Uterus (tissue), 3 donors: ENCODE measurements at regions not wholly inside any gene's neighbourhood (a gene's known extent, or its start where the extent isn't known, plus 50 kb on each side); places are given as distances from the start of the nearest gene placed in this dataset.

Experiments used
- DNase-seq, 2 donors: peaks; one replicate each; pipeline ENCODE4 v3.0.0-alpha.2; 2019 to 2020
- H3K27ac ChIP-seq, 2 donors: fragments of 200-600 bp; sonication (generic); 1 replicate in 1 of 2; 2 replicates in 1 of 2; pipeline ENCODE4 v1.5.1; 2016 to 2018
- H3K27me3 ChIP-seq, 2 donors: fragments of 200-600 bp; sonication (generic); one replicate each; pipeline ENCODE4 v1.5.1; 2018 to 2019; ENCODE audit warnings: control low read depth in 1 of 2
- H3K36me3 ChIP-seq, 2 donors: fragments of 200-600 bp; sonication (generic); one replicate each; pipeline ENCODE4 v1.5.1; 2019; ENCODE audit warnings: control low read depth in 1 of 2
- H3K4me1 ChIP-seq, 2 donors: fragments of 200-600 bp; sonication (generic); one replicate each; pipeline ENCODE4 v1.5.1; 2018 to 2019; ENCODE audit warnings: control low read depth in 1 of 2
- H3K4me3 ChIP-seq, 2 donors: fragments of 200-600 bp; sonication (generic); 1 replicate in 1 of 2; 2 replicates in 1 of 2; pipeline ENCODE4 v1.5.1; 2018 to 2019; ENCODE audit warnings: mild to moderate bottlenecking in 1 of 2
- H3K9me3 ChIP-seq, 2 donors: fragments of 200-600 bp; sonication (generic); one replicate each; pipeline ENCODE4 v1.5.1; 2019; ENCODE audit warnings: control low read depth in 1 of 2
- CTCF ChIP-seq, 4 experiments: fragments of 200-600 bp in 2 of 4; fragments of 450-650 bp in 2 of 4; sonication (generic) in 2 of 4; IDR thresholded peaks; one replicate each; pipeline ENCODE4 v1.5.1; 2016 to 2019; ENCODE audit warnings: antibody characterized with exemption in 4 of 4, mild to moderate bottlenecking in 2 of 4, moderate library complexity in 1 of 4
- POLR2A ChIP-seq, 2 donors: fragments of 450-650 bp; IDR thresholded peaks; one replicate each; pipeline ENCODE4 v1.6.1; 2016; ENCODE audit warnings: antibody characterized with exemption in 2 of 2, mild to moderate bottlenecking in 1 of 2, moderate library complexity in 1 of 2
- intact Hi-C: fragments of 100-400 bp; cut with DNase I; formaldehyde crosslinking; loops from one replicate; pipeline ENCODE4 v1.15.1; 2023; ENCODE audit warnings: low total_unique reads
- donor health status: DM: yes; HTN: yes; CAD: no.

- DNase-seq, result no peak
- Histone ChIP-seq H3K4me3 (no peak overlapping the region), H3K4me1 (no peaks in the 10 kb centered on the region), H3K27ac (no peak overlapping the region), H3K36me3 (no peaks in the 10 kb centered on the region), H3K27me3 (no peaks in the 10 kb centered on the region), H3K9me3 (no peaks in the 10 kb centered on the region)
- TF ChIP-seq POLR2A (IDR thresholded peaks at IDR 0.05), result no peak
- TF ChIP-seq CTCF (IDR thresholded peaks at IDR 0.05), result no peak
- intact Hi-C loops, result no loop called here
Observed at GRCh38 chrX:129233786-129234185, 289.5 kb downstream of the SMARCA1 start.

GRCh38 chrX:129230850-129231512 lies 292.3 kb downstream of the SMARCA1 start:
- intact Hi-C loops, result no loop called here

GRCh38 chrX:129230168-129230567 lies 293.1 kb downstream of the SMARCA1 start:
- intact Hi-C loops, result no loop called here
- no peaks in the 10 kb centered on the region for H3K27me3 ChIP-seq
- no peak for DNase-seq
- no peaks in the 10 kb centered on the region for H3K9me3 ChIP-seq
- H3K4me1 ChIP-seq, result no peaks in the 10 kb centered on the region
- H3K4me3 ChIP-seq, result no peak overlapping the region
- no peaks in the 10 kb centered on the region for H3K36me3 ChIP-seq
- no peak for TF ChIP-seq POLR2A (IDR thresholded peaks at IDR 0.05)
- no peak for TF ChIP-seq CTCF (IDR thresholded peaks at IDR 0.05)
- H3K27ac ChIP-seq, result no peak overlapping the region

More at GRCh38 chrX:129230850-129231512, 292.3 kb downstream of the SMARCA1 start:
- Histone ChIP-seq H3K27ac (no peak overlapping the region), H3K36me3 (no peaks in the 10 kb centered on the region), H3K27me3 (no peaks in the 10 kb centered on the region), H3K4me3 (no peak overlapping the region), H3K4me1 (no peaks in the 10 kb centered on the region), H3K9me3 (no peaks in the 10 kb centered on the region)
- no peak for DNase-seq
- TF ChIP-seq CTCF (IDR thresholded peaks at IDR 0.05), result no peak
- TF ChIP-seq POLR2A (IDR thresholded peaks at IDR 0.05), result no peak

- H3K27me3 ChIP-seq, result no peaks in the 10 kb centered on the region
- no peak overlapping the region for H3K27ac ChIP-seq
- no peaks in the 10 kb centered on the region for H3K4me1 ChIP-seq
- intact Hi-C loops, result no loop called here
- H3K36me3 ChIP-seq, result no peaks in the 10 kb centered on the region
- no peak for DNase-seq
- no peak overlapping the region for H3K4me3 ChIP-seq
- no peak for TF ChIP-seq POLR2A (IDR thresholded peaks at IDR 0.05)
- no peak for TF ChIP-seq CTCF (IDR thresholded peaks at IDR 0.05)
- no peaks in the 10 kb centered on the region for H3K9me3 ChIP-seq
Observed at GRCh38 chrX:129227366-129227765, 295.9 kb downstream of the SMARCA1 start.

- Histone ChIP-seq H3K4me3 (no peak overlapping the region), H3K36me3 (no peaks in the 10 kb centered on the region), H3K9me3 (no peaks in the 10 kb centered on the region), H3K27me3 (no peaks in the 10 kb centered on the region), H3K4me1 (no peaks in the 10 kb centered on the region), H3K27ac (no peak overlapping the region)
- DNase-seq, result no peak
- TF ChIP-seq CTCF (IDR thresholded peaks at IDR 0.05) (no peak), POLR2A (IDR thresholded peaks at IDR 0.05) (no peak)
- intact Hi-C loops, result no loop called here
Observed at GRCh38 chrX:129193357-129193756, 329.9 kb downstream of the SMARCA1 start.
